AG09319 (cell line): ENCODE measurements at regions not wholly inside any gene's neighbourhood (a gene's known extent, or its start where the extent isn't known, plus 50 kb on each side); places are given as distances from the start of the nearest gene placed in this dataset.

Experiments
- DNase-seq: peaks from one replicate; pipeline ENCODE4 v3.0.0-alpha.2; 2010; ENCODE audit warnings: low read depth; ENCODE audit errors: extremely low read depth
- TF ChIP-seq, protein P1 (sequence below): IDR thresholded peaks from 2 replicates; pipeline ENCODE4 v1.5.1; 2011; ENCODE audit warnings: low read depth, mild to moderate bottlenecking, inconsistent platforms, low read length, moderate library complexity

GRCh38 chr6:6816716-6817115, 228.2 kb downstream of the LY86 start:
- DNase-seq = no peak
- TF ChIP-seq, protein P1, sequence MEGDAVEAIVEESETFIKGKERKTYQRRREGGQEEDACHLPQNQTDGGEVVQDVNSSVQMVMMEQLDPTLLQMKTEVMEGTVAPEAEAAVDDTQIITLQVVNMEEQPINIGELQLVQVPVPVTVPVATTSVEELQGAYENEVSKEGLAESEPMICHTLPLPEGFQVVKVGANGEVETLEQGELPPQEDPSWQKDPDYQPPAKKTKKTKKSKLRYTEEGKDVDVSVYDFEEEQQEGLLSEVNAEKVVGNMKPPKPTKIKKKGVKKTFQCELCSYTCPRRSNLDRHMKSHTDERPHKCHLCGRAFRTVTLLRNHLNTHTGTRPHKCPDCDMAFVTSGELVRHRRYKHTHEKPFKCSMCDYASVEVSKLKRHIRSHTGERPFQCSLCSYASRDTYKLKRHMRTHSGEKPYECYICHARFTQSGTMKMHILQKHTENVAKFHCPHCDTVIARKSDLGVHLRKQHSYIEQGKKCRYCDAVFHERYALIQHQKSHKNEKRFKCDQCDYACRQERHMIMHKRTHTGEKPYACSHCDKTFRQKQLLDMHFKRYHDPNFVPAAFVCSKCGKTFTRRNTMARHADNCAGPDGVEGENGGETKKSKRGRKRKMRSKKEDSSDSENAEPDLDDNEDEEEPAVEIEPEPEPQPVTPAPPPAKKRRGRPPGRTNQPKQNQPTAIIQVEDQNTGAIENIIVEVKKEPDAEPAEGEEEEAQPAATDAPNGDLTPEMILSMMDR = no peak

- DNase-seq = no peak
- TF ChIP-seq, protein P1 = no peak
Observed at GRCh38 chr6:6818078-6818639, 229.6 kb downstream of the LY86 start.

DNA sequence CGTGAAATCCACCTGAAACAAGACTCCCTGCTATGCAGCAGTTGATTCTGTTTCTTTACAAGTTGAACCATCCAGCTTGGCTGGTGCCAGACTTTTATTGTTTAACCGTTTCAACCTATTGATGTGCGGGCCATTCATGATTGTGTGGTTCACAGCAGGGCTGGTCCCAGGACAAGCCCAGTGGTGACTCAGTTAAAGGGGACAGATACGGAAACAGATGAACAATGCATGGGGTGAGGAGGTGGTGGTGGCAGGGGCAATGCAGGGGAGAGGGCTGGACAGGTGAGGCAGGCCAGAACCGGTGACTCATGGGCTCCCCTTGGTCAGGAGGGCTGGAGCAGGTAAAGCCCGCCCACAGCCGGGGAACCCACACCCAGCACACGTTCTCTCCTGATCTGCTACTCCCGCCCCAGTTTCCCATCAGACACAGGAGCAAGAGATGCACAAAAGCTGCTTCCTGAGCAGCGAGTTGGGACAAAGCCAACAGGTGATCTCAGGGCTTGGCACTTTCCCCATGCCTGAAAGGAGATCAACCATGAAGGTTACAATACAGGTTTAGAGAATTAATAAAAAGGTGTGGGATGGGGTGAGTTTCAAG, 232.2 kb downstream of the LY86 start:
- TF ChIP-seq, protein P1 = no peak
- DNase-seq = no peak

DNA sequence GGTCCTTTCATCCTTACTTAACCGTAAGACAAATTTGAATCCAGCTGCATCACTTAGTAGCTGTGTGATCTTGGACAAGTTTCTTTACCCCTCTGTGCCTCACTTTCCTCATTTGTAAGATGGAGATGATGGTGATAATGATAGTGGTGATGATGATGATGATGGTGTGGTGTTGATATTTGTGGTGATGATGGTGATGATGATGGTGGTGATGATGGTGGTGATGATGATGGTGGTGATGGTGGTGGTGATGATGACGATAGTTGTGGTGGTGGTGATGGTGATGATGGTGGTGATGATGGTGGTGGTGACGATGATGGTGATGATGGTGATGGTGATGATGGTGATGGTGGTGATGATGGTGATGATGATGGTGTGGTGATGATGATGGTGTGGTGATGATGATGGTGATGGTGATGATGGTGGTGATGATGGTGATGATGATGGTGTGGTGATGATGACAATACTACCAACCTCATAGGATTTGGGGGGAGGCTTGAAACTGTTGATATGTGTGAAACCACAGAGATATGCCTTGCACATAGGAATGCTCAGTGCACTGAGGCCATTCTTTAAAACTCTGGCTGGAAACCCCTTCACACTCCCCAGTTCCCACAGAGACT, 233.2 kb downstream of the LY86 start:
- no peak for DNase-seq
- TF ChIP-seq, protein P1 = no peak

- no peak for DNase-seq
- TF ChIP-seq, protein P1 = no peak
Observed at GRCh38 chr6:6823030-6823429, 234.5 kb downstream of the LY86 start.

DNA sequence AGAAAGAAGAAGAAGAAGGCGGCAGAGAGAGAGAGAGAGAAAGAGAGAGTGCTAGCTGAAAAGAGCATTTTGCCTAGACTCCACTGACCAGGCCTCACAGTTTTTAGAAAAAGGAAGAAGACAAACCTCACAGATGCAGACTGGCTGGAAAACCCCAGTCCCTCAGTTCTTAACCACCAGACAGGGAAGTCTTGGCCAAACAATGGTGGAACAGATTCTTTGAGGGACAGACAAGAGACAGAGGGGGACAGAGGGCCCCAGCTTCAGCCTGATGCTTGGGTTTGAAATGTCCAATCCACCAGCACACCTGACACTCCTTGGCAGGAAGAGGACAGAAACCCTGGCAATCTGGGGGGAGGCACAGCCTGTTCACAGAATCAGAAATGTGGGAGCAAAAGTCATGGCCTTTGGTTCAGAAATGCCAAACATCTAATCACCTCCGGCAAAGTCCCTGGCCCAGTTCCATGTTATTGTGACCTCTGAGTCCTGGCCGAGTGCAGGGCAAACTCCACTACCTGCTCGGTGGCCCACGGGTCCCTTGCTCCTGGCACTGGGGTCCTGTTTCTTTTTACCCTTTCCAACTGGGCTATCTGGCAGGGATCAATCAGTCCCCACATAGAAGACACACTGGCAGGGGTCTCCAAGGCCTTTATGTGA, 235.2 kb downstream of the LY86 start:
- no peak for DNase-seq
- TF ChIP-seq, protein P1 = no peak

- TF ChIP-seq, protein P1 = no peak
- DNase-seq = no peak
Observed at GRCh38 chr6:6824381-6824780, 235.9 kb downstream of the LY86 start.
